CD4-positive, CD25-positive, alpha-beta regulatory T cell (primary cell): ENCODE measurements at regions not wholly inside any gene's neighbourhood (a gene's known extent, or its start where the extent isn't known, plus 50 kb on each side); places are given as distances from the start of the nearest gene placed in this dataset.

Experiments used
- ATAC-seq, 2 donors: fragments of 150-1000 bp; cut with Tn5 transposase; one replicate each; pipeline ENCODE4 v1.10.0; 2021; ENCODE audit warnings: low read depth in 2 of 2, moderate number of reproducible peaks in 2 of 2, moderate library complexity in 1 of 2
- DNase-seq, 3 donors: peaks; one replicate each; pipeline versions ENCODE4 v3.0.0 to v3.0.0-alpha.2; 2012 to 2022; ENCODE audit warnings: mixed read lengths in 1 of 3
- H3K27ac ChIP-seq: one replicate; pipeline ENCODE4 v1.7.0; 2013; ENCODE audit warnings: mild to moderate bottlenecking, low read length; ENCODE audit not compliant: insufficient read depth, poor library complexity, severe bottlenecking
- H3K27me3 ChIP-seq: one replicate; pipeline ENCODE4 v1.7.0; 2013; ENCODE audit warnings: low read length; ENCODE audit not compliant: control insufficient read depth, insufficient read depth
- H3K36me3 ChIP-seq: one replicate; pipeline ENCODE4 v1.7.0; 2013; ENCODE audit warnings: mild to moderate bottlenecking, low read length, moderate library complexity; ENCODE audit not compliant: control insufficient read depth, insufficient read depth
- H3K4me1 ChIP-seq: 2 replicates; pipeline ENCODE4 v1.7.0; 2013; ENCODE audit warnings: mild to moderate bottlenecking, low read length; ENCODE audit not compliant: insufficient read depth, control insufficient read depth, poor library complexity, severe bottlenecking
- H3K4me3 ChIP-seq: one replicate; pipeline ENCODE4 v1.7.0; 2013; ENCODE audit warnings: low read depth, mild to moderate bottlenecking, low read length, moderate library complexity
- H3K9me3 ChIP-seq, 2 experiments: 1 replicate in 1 of 2; 2 replicates in 1 of 2; pipeline ENCODE4 v1.7.0; 2013; ENCODE audit warnings: low read length in 2 of 2, mild to moderate bottlenecking in 1 of 2, moderate library complexity in 1 of 2; ENCODE audit not compliant: control insufficient read depth in 2 of 2
- H3K27ac Mint-ChIP-seq, 3 donors: one replicate each; pipeline ENCODE4 v1.8.0; 2020 to 2022; ENCODE audit warnings: mild to moderate bottlenecking in 3 of 3, mixed read lengths in 3 of 3, moderate library complexity in 2 of 3
- H3K27me3 Mint-ChIP-seq: one replicate; pipeline ENCODE4 v1.8.0; 2022; ENCODE audit warnings: mild to moderate bottlenecking, mixed read lengths
- H3K36me3 Mint-ChIP-seq: one replicate; pipeline ENCODE4 v1.8.0; 2020; ENCODE audit warnings: mixed read lengths
- H3K4me1 Mint-ChIP-seq, 4 donors: one replicate each; pipeline ENCODE4 v1.8.0; 2020 to 2022; ENCODE audit warnings: mixed read lengths in 4 of 4, mild to moderate bottlenecking in 1 of 4
- H3K4me3 Mint-ChIP-seq, 4 donors: one replicate each; pipeline ENCODE4 v1.8.0; 2020 to 2022; ENCODE audit warnings: mild to moderate bottlenecking in 4 of 4, mixed read lengths in 4 of 4, moderate library complexity in 3 of 4
- H3K9me3 Mint-ChIP-seq, 7 donors: one replicate each; pipeline ENCODE4 v1.8.0; 2020 to 2022; ENCODE audit warnings: mixed read lengths in 7 of 7, mild to moderate bottlenecking in 3 of 7, moderate library complexity in 2 of 7

DNA sequence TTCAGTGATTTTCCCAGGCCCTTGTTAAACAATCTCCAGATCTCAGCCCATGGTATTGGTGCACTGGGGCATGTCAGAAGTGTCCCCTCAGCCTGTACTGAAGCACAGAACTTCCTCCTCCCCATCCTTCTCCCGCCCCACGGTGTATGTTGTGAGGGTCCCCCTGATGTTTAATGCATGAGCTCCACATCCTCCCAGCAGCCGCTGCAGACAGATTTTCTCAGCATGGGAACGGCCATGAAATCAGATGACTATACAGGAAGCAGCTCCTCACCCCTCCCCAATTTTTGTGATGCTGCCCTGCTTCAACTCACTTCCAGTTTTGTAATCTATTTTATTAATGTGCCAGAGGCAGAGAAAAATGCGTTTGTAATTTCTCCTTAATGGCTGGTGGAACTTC lies 406.0 kb downstream of the MIAT start:
- H3K9me3 ChIP-seq = no peaks in the 10 kb centered on the region
- no peak overlapping the region for H3K27ac ChIP-seq
- Mint-ChIP-seq H3K4me1 (peaks cover 0 to 3% (median 0%) of the 10 kb centered on the region in 4 donors), H3K27me3 (no peaks in the 10 kb centered on the region), H3K27ac (no peak overlapping the region), H3K4me3 (no peak overlapping the region), H3K9me3 (peaks cover 0 to 2% (median 0%) of the 10 kb centered on the region in 7 donors), H3K36me3 (no peaks in the 10 kb centered on the region)
- H3K27me3 ChIP-seq = peaks cover 2% of the 10 kb centered on the region
- H3K4me3 ChIP-seq = no peak overlapping the region
- no peaks in the 10 kb centered on the region for H3K36me3 ChIP-seq
- DNase-seq = no peak
- no peaks in the 10 kb centered on the region for H3K4me1 ChIP-seq
- ATAC-seq = no peak

- H3K27me3 Mint-ChIP-seq = no peaks in the 10 kb centered on the region
- Histone ChIP-seq H3K4me3 (no peak overlapping the region), H3K36me3 (no peaks in the 10 kb centered on the region), H3K9me3 (no peaks in the 10 kb centered on the region), H3K4me1 (no peaks in the 10 kb centered on the region), H3K27ac (no peak overlapping the region), H3K27me3 (peaks cover 1% of the 10 kb centered on the region)
- H3K36me3 Mint-ChIP-seq = no peaks in the 10 kb centered on the region
- no peak overlapping the region for H3K4me3 Mint-ChIP-seq
- peaks cover 0 to 3% (median 0%) of the 10 kb centered on the region in 4 donors for H3K4me1 Mint-ChIP-seq
- peaks cover 0 to 2% (median 0%) of the 10 kb centered on the region in 7 donors for H3K9me3 Mint-ChIP-seq
- ATAC-seq (no peak), DNase-seq (no peak)
- H3K27ac Mint-ChIP-seq = no peak overlapping the region
Measured at GRCh38 chr22:27063841-27064240, 406.5 kb downstream of the MIAT start.

DNA sequence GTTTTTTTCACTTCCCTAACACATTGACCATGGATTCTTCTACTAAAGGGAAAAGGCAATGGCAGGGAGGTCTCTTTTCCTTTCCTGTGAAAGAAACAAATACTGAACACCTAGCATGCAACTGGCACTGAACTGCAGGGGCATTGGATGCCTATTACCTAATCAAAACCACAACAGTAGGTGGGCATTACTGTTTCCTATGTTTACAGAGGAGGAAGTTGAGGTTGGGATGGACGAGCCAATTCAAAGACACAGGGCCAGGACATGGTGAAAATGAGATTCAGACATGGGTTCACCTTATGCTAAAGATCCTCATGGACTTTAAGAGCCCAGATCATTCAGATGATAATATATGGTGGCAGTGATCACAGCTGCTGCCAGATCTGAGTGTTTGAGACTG lies 407.0 kb downstream of the MIAT start:
- peaks cover 0 to 3% (median 0%) of the 10 kb centered on the region in 4 donors for H3K4me1 Mint-ChIP-seq
- DNase-seq = no peak
- no peak for ATAC-seq
- no peaks in the 10 kb centered on the region for H3K9me3 ChIP-seq
- H3K27ac ChIP-seq = no peak overlapping the region
- peaks cover 2% of the 10 kb centered on the region for H3K27me3 ChIP-seq
- no peaks in the 10 kb centered on the region for H3K4me1 ChIP-seq
- no peaks in the 10 kb centered on the region for H3K36me3 ChIP-seq
- peaks cover 0 to 2% (median 0%) of the 10 kb centered on the region in 7 donors for H3K9me3 Mint-ChIP-seq
- H3K27ac Mint-ChIP-seq = no peak overlapping the region
- no peak overlapping the region for H3K4me3 ChIP-seq
- no peaks in the 10 kb centered on the region for H3K36me3 Mint-ChIP-seq
- H3K4me3 Mint-ChIP-seq = no peak overlapping the region
- H3K27me3 Mint-ChIP-seq = no peaks in the 10 kb centered on the region

DNA sequence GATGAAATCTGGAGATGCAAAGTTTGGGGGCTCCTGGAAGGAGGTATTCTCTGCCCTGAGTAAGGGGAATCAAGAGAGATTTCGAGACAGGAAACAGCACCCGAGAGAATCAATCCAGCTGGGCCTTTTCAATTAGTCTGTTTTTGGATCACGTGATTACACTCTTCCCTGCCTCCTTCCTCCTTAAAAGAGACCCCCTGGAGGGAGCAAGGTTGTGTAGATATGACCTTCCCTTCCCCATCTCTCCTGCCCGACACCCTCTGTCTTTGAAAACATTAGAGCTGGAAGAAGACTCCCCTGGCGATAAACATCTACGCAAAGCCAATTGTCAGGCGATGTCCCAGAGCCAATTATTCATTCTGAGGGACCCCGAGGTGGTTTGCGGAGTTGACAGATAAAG lies 407.9 kb downstream of the MIAT start:
- Histone ChIP-seq H3K4me3 (no peak overlapping the region), H3K27ac (no peak overlapping the region), H3K4me1 (no peaks in the 10 kb centered on the region), H3K9me3 (no peaks in the 10 kb centered on the region), H3K27me3 (peaks cover 2% of the 10 kb centered on the region), H3K36me3 (no peaks in the 10 kb centered on the region)
- Mint-ChIP-seq H3K4me1 (peaks cover 0 to 3% (median 0%) of the 10 kb centered on the region in 4 donors), H3K9me3 (peaks cover 0 to 5% (median 0%) of the 10 kb centered on the region in 7 donors), H3K4me3 (no peak overlapping the region), H3K27me3 (no peaks in the 10 kb centered on the region), H3K27ac (no peak overlapping the region), H3K36me3 (no peaks in the 10 kb centered on the region)
- no peak for DNase-seq
- no peak for ATAC-seq

DNA sequence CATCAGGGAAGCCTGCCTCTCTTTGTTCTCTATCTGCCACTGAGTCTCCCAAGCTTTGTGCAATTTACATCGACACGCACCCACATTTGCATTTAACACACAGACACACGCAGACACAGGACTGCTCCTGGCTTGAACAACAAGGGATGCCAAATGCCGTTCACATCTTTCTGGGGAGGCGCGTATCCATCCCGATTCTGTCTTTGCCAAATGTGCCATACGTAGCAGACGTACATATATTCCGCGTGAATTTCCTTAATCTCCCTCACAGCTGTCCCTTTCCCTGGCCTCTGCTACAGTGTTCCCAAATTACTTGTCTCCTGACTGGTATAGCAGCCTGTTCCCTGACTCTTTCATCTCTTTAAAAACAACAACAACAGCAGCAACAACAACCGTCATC lies 409.5 kb downstream of the MIAT start:
- no peaks in the 10 kb centered on the region for H3K4me1 ChIP-seq
- no peak for DNase-seq
- H3K27ac ChIP-seq = no peak overlapping the region
- H3K9me3 Mint-ChIP-seq = peaks cover 0 to 5% (median 0%) of the 10 kb centered on the region in 7 donors
- no peaks in the 10 kb centered on the region for H3K27me3 Mint-ChIP-seq
- peaks cover 0 to 3% (median 0%) of the 10 kb centered on the region in 4 donors for H3K4me1 Mint-ChIP-seq
- H3K9me3 ChIP-seq = no peaks in the 10 kb centered on the region
- H3K36me3 Mint-ChIP-seq = no peaks in the 10 kb centered on the region
- peaks cover 2% of the 10 kb centered on the region for H3K27me3 ChIP-seq
- H3K27ac Mint-ChIP-seq = no peak overlapping the region
- no peak overlapping the region for H3K4me3 Mint-ChIP-seq
- no peak overlapping the region for H3K4me3 ChIP-seq
- ATAC-seq = no peak
- no peaks in the 10 kb centered on the region for H3K36me3 ChIP-seq

GRCh38 chr22:27068121-27068520 lies 410.7 kb downstream of the MIAT start:
- Mint-ChIP-seq H3K4me1 (peaks cover 0 to 3% (median 0%) of the 10 kb centered on the region in 4 donors), H3K4me3 (no peak overlapping the region), H3K27me3 (no peaks in the 10 kb centered on the region), H3K27ac (no peak overlapping the region), H3K36me3 (no peaks in the 10 kb centered on the region), H3K9me3 (peaks cover 0 to 5% (median 0%) of the 10 kb centered on the region in 7 donors)
- ATAC-seq (no peak), DNase-seq (no peak)
- no peak overlapping the region for H3K27ac ChIP-seq
- no peaks in the 10 kb centered on the region for H3K36me3 ChIP-seq
- no peaks in the 10 kb centered on the region for H3K4me1 ChIP-seq
- no peaks in the 10 kb centered on the region for H3K9me3 ChIP-seq
- H3K27me3 ChIP-seq = peaks cover 2% of the 10 kb centered on the region
- no peak overlapping the region for H3K4me3 ChIP-seq

- Mint-ChIP-seq H3K27ac (no peak overlapping the region), H3K36me3 (no peaks in the 10 kb centered on the region), H3K9me3 (peaks cover 0 to 5% (median 0%) of the 10 kb centered on the region in 7 donors), H3K27me3 (no peaks in the 10 kb centered on the region), H3K4me3 (no peak overlapping the region), H3K4me1 (no peaks in the 10 kb centered on the region)
- Histone ChIP-seq H3K4me3 (no peak overlapping the region), H3K9me3 (no peaks in the 10 kb centered on the region), H3K27me3 (peaks cover 2% of the 10 kb centered on the region), H3K4me1 (no peaks in the 10 kb centered on the region), H3K36me3 (no peaks in the 10 kb centered on the region), H3K27ac (no peak overlapping the region)
- DNase-seq (no peak), ATAC-seq (no peak)
Measured at GRCh38 chr22:27070594-27070993, 413.2 kb downstream of the MIAT start.

DNA sequence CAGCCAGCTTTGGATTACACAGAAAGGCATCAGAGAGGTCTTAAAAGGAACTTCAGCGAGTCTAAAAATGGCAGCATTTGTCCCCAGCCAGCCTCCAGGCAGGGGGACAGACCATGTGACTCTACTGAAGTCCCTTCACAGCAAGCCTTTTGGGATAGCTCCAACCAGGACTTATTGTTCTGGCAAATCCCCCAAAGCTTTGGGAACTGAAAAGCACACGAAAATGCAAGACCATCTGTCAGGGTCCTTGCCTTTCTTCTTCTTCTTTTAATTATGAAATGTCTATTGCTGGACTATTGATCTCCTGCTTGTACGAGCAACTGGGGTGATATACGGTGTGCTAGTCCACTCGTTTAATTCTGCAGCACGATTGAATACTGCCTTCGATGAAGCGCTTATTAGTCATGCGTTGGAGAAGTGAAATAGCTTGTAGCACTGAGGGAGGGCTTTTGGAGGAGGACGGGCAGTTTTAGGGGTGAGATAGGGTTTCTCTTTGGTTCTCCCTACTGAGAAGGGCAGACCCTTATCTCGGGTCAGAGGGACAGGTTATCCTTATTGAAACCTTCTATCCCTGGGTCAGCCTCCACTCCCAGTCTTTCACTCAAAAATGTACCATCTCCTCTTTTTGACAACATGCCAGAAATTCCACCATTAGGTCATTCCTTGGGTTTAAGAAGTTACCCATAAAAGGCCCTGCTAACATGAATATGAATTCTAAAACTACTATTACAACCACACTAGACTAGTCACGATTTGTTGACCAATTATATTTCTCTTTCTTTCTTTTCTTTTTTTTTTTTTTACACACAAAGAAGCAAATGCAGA lies 416.4 kb downstream of the MIAT start:
- Histone ChIP-seq H3K36me3 (no peaks in the 10 kb centered on the region), H3K27ac (no peak overlapping the region), H3K4me3 (no peak overlapping the region), H3K4me1 (no peaks in the 10 kb centered on the region), H3K27me3 (peaks cover 1% of the 10 kb centered on the region), H3K9me3 (no peaks in the 10 kb centered on the region)
- Mint-ChIP-seq H3K27me3 (no peaks in the 10 kb centered on the region), H3K9me3 (peaks cover 0 to 5% (median 1%) of the 10 kb centered on the region in 7 donors), H3K4me1 (no peaks in the 10 kb centered on the region), H3K27ac (no peak overlapping the region), H3K4me3 (no peak overlapping the region), H3K36me3 (no peaks in the 10 kb centered on the region)
- no peak for DNase-seq
- ATAC-seq = no peak
